ENCODE measurements at regions not wholly inside any gene's neighbourhood (a gene's known extent, or its start where the extent isn't known, plus 50 kb on each side); places are given as distances from the start of the nearest gene placed in this dataset.

GRCh38 chr1:62991152-62991551 lies 207.2 kb downstream of the ATG4C start:
- Histone ChIP-seq H3K27me3 (ENCODE audit: control insufficient read depth in 2 of 2, insufficient read depth in 2 of 2, low read length in 2 of 2) (peaks cover 3 to 18% of the 10 kb centered on the region in 2 experiments; a peak in 3 of 5 replicates), H3K79me2 (ENCODE audit: control insufficient read depth, insufficient read depth, low read length) (no peaks in the 10 kb centered on the region), H4K20me1 (replicated peaks; ENCODE audit: control insufficient read depth, insufficient read depth, low read length) (no peaks in the 10 kb centered on the region; the same call in 1 of the 2 replicates), H3K9me1 (ENCODE audit: control insufficient read depth, insufficient read depth, low read length) (no peaks in the 10 kb centered on the region), H3K4me2 (ENCODE audit: insufficient read depth, low read length) (no peak overlapping the region), H3K4me1 (replicated peaks in 1 of 2; ENCODE audit: control insufficient read depth in 2 of 2, insufficient read depth in 2 of 2, low read length in 2 of 2) (no peaks in the 10 kb centered on the region), H3K36me3 (ENCODE audit: control insufficient read depth, insufficient read depth, low read length) (no peaks in the 10 kb centered on the region), H3K9me3 (replicated peaks; ENCODE audit: control insufficient read depth, insufficient read depth, low read depth, low read length) (no peaks in the 10 kb centered on the region), H3K9ac (ENCODE audit: insufficient read depth in 1 of 2, low read depth in 2 of 2, low read length in 2 of 2) (no peak overlapping the region), H2AFZ (ENCODE audit: low read depth, low read length) (no peak overlapping the region), H3K27ac (ENCODE audit: extremely low read depth, low read depth, low read length) (no peak overlapping the region), H3K4me3 (no peak overlapping the region)
- WGBS (ENCODE audit: insufficient coverage, low coverage, missing lambda C conversion rate): 0% methylated on average over 2 of the region's 3 CpGs
- BruUV-seq (replicated peaks): no TSS peak
- FAIRE-seq (no peak), ATAC-seq (no peak), DNase-seq (ENCODE audit: extremely low read depth in 1 of 4, low spot score in 3 of 4) (no peak)
- intact Hi-C loops (cut with micrococcal nuclease): no loop called here
- CTCF ChIA-PET (ENCODE audit: low intra/inter-chr PET ratio): no interaction called here
- in situ Hi-C loops (cut with MboI): no loop called here
- POLR2A ChIA-PET: no interaction called here
- no peak for TF ChIP-seq ZNF212 (CRISPR knock-in tag; IDR thresholded peaks at IDR 0.05)
- no peak for TF ChIP-seq MYBL2 (IDR thresholded peaks at IDR 0.05; ENCODE audit: low read depth)
- no peak for TF ChIP-seq MYBL2 (CRISPR knock-in tag; IDR thresholded peaks at IDR 0.05; ENCODE audit: borderline replicate concordance)
- no peak for TF ChIP-seq ZNF449 (CRISPR knock-in tag; IDR thresholded peaks at IDR 0.05)
- TF ChIP-seq ZFP30 (CRISPR knock-in tag; IDR thresholded peaks at IDR 0.05; ENCODE audit: borderline replicate concordance): no peak
- no peak for TF ChIP-seq ZNF217 (CRISPR knock-in tag; IDR thresholded peaks at IDR 0.05)
- TF ChIP-seq ARNT (IDR thresholded peaks at IDR 0.05): no peak
- no peak for TF ChIP-seq YBX1 (IDR thresholded peaks at IDR 0.05)
- TF ChIP-seq ZNF583 (CRISPR knock-in tag; IDR thresholded peaks at IDR 0.05): no peak
- TF ChIP-seq CREB5 (CRISPR knock-in tag; IDR thresholded peaks at IDR 0.05): no peak
- TF ChIP-seq, protein P1, sequence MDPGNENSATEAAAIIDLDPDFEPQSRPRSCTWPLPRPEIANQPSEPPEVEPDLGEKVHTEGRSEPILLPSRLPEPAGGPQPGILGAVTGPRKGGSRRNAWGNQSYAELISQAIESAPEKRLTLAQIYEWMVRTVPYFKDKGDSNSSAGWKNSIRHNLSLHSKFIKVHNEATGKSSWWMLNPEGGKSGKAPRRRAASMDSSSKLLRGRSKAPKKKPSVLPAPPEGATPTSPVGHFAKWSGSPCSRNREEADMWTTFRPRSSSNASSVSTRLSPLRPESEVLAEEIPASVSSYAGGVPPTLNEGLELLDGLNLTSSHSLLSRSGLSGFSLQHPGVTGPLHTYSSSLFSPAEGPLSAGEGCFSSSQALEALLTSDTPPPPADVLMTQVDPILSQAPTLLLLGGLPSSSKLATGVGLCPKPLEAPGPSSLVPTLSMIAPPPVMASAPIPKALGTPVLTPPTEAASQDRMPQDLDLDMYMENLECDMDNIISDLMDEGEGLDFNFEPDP (CRISPR knock-in tag; IDR thresholded peaks at IDR 0.05): no peak
- no peak for TF ChIP-seq NFXL1 (CRISPR knock-in tag; IDR thresholded peaks at IDR 0.05)
- no peak for TF ChIP-seq RBM17 (IDR thresholded peaks at IDR 0.05; ENCODE audit: borderline replicate concordance, low read depth, low read length)
- no peak for TF ChIP-seq ATF6 (CRISPR knock-in tag; IDR thresholded peaks at IDR 0.05)
- TF ChIP-seq SIX5 (IDR thresholded peaks at IDR 0.05; ENCODE audit: borderline replicate concordance in 1 of 2, insufficient read depth in 1 of 2, low read depth in 1 of 2, low read length in 2 of 2): no peak
- no peak for TF ChIP-seq EP400 (IDR thresholded peaks at IDR 0.05)
- no peak for TF ChIP-seq ZFP36 (IDR thresholded peaks at IDR 0.05; ENCODE audit: low read depth, low read length, partially characterized antibody)

Measured in K562 (cell line).